ENCODE measurements at regions not wholly inside any gene's neighbourhood (a gene's known extent, or its start where the extent isn't known, plus 50 kb on each side); places are given as distances from the start of the nearest gene placed in this dataset.

- DNase-seq, result no peak
- Histone ChIP-seq H3K4me1 (no peaks in the 10 kb centered on the region), H3K27me3 (no peaks in the 10 kb centered on the region), H3K9me3 (no peaks in the 10 kb centered on the region), H3K27ac (no peak overlapping the region), H3K4me3 (no peak overlapping the region), H3K36me3 (replicated peaks in 1 of 2; ENCODE audit: insufficient read depth in 1 of 2, low read depth in 2 of 2) (no peaks in the 10 kb centered on the region)
- TF ChIP-seq CTCF (IDR thresholded peaks at IDR 0.05) (no peak), POLR2A (IDR thresholded peaks at IDR 0.05) (no peak)
- 68 to 69% methylated on average over 3 of the region's 3 CpGs for WGBS, 2 donors
- ATAC-seq, result no peak
- intact Hi-C loops (cut with DNase I), result no loop called here
These were observed 130.6 kb downstream of the C3orf38 start for GRCh38 chr3:88280326-88280725.

- TF ChIP-seq POLR2A (IDR thresholded peaks at IDR 0.05), result no peak
- DNase-seq, result no peak
- H3K27ac ChIP-seq, result no peak overlapping the region
- no peak overlapping the region for H3K4me3 ChIP-seq
- H3K36me3 ChIP-seq (replicated peaks in 1 of 2; ENCODE audit: insufficient read depth in 1 of 2, low read depth in 2 of 2), result no peaks in the 10 kb centered on the region
- H3K27me3 ChIP-seq, result no peaks in the 10 kb centered on the region
- intact Hi-C loops (cut with DNase I), result no loop called here
- no peak for ATAC-seq
- H3K9me3 ChIP-seq, result no peaks in the 10 kb centered on the region
- WGBS, 2 donors, result 84 to 85% methylated on average over 6 of the region's 6 CpGs
- H3K4me1 ChIP-seq, result no peaks in the 10 kb centered on the region
These were observed 132.9 kb downstream of the C3orf38 start for GRCh38 chr3:88282528-88283241.

GRCh38 chr3:88283242-88283592, 133.5 kb downstream of the C3orf38 start:
- TF ChIP-seq CTCF (IDR thresholded peaks at IDR 0.05) (no peak), POLR2A (IDR thresholded peaks at IDR 0.05) (no peak)
- Histone ChIP-seq H3K27me3 (no peaks in the 10 kb centered on the region), H3K27ac (no peak overlapping the region), H3K4me3 (no peak overlapping the region), H3K4me1 (no peaks in the 10 kb centered on the region), H3K9me3 (no peaks in the 10 kb centered on the region), H3K36me3 (replicated peaks in 1 of 2; ENCODE audit: insufficient read depth in 1 of 2, low read depth in 2 of 2) (no peaks in the 10 kb centered on the region)
- intact Hi-C loops (cut with DNase I), result no loop called here
- ATAC-seq (no peak), DNase-seq (no peak)
- WGBS, 2 donors, result 48 to 66% methylated on average over 4 of the region's 4 CpGs

GRCh38 chr3:88291486-88291885, 141.7 kb downstream of the C3orf38 start:
- no peaks in the 10 kb centered on the region for H3K4me1 ChIP-seq
- no peak overlapping the region for H3K27ac ChIP-seq
- no peaks in the 10 kb centered on the region for H3K9me3 ChIP-seq
- no peaks in the 10 kb centered on the region for H3K36me3 ChIP-seq (replicated peaks in 1 of 2; ENCODE audit: insufficient read depth in 1 of 2, low read depth in 2 of 2)
- no peak overlapping the region for H3K4me3 ChIP-seq
- no peak for ATAC-seq
- no peak for DNase-seq
- no peaks in the 10 kb centered on the region for H3K27me3 ChIP-seq
- intact Hi-C loops (cut with DNase I), result no loop called here
- TF ChIP-seq CTCF (IDR thresholded peaks at IDR 0.05), result no peak
- TF ChIP-seq POLR2A (IDR thresholded peaks at IDR 0.05), result no peak

GRCh38 chr3:88298189-88298588, 148.4 kb downstream of the C3orf38 start:
- WGBS, 2 donors, result 22 to 23% methylated on average over 3 of the region's 3 CpGs
- H3K4me3 ChIP-seq, result no peak overlapping the region
- ATAC-seq, result no peak
- H3K4me1 ChIP-seq, result no peaks in the 10 kb centered on the region
- H3K27ac ChIP-seq, result no peak overlapping the region
- H3K9me3 ChIP-seq, result no peaks in the 10 kb centered on the region
- no peaks in the 10 kb centered on the region for H3K36me3 ChIP-seq (replicated peaks in 1 of 2; ENCODE audit: insufficient read depth in 1 of 2, low read depth in 2 of 2)
- intact Hi-C loops (cut with DNase I), result no loop called here
- TF ChIP-seq POLR2A (IDR thresholded peaks at IDR 0.05) (no peak), CTCF (IDR thresholded peaks at IDR 0.05) (no peak)
- no peaks in the 10 kb centered on the region for H3K27me3 ChIP-seq
- no peak for DNase-seq
